ENCODE measurements at regions not wholly inside any gene's neighbourhood (a gene's known extent, or its start where the extent isn't known, plus 50 kb on each side); places are given as distances from the start of the nearest gene placed in this dataset.

DNA sequence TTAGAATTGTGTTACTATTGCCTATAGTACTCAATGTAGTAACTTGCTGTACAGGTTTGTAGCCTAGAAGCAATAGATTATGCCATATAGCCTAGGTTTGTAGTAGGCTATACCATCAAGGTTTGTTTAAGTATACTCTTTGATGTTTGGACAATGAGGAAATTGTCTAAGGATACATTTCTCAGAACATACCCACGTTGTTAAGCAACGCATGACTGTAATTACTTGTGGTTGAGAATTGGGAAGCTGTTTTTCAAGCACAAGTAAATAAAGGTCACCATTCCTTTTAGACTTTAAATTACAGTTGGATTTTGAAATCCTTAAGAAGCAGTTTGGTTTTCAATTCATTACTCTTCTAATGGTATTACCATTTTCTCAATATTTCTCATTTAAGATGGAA is 89.8 kb upstream of the KCNH7 start:
- TF ChIP-seq, protein P1, sequence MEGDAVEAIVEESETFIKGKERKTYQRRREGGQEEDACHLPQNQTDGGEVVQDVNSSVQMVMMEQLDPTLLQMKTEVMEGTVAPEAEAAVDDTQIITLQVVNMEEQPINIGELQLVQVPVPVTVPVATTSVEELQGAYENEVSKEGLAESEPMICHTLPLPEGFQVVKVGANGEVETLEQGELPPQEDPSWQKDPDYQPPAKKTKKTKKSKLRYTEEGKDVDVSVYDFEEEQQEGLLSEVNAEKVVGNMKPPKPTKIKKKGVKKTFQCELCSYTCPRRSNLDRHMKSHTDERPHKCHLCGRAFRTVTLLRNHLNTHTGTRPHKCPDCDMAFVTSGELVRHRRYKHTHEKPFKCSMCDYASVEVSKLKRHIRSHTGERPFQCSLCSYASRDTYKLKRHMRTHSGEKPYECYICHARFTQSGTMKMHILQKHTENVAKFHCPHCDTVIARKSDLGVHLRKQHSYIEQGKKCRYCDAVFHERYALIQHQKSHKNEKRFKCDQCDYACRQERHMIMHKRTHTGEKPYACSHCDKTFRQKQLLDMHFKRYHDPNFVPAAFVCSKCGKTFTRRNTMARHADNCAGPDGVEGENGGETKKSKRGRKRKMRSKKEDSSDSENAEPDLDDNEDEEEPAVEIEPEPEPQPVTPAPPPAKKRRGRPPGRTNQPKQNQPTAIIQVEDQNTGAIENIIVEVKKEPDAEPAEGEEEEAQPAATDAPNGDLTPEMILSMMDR (IDR thresholded peaks at IDR 0.05; ENCODE audit: control insufficient read depth, insufficient read depth, low read depth, low read length, missing control alignments) = no peak
- no peak overlapping the region for H3K4me3 ChIP-seq (ENCODE audit: control insufficient read depth, low read depth, low read length)
- no peak for DNase-seq (ENCODE audit: low read depth)

- TF ChIP-seq, protein P1 (IDR thresholded peaks at IDR 0.05; ENCODE audit: control insufficient read depth, insufficient read depth, low read depth, low read length, missing control alignments) = no peak
- no peak overlapping the region for H3K4me3 ChIP-seq (ENCODE audit: control insufficient read depth, low read depth, low read length)
- no peak for DNase-seq (ENCODE audit: low read depth)
These were observed 88.3 kb upstream of the KCNH7 start for GRCh38 chr2:162926907-162927306.

DNA sequence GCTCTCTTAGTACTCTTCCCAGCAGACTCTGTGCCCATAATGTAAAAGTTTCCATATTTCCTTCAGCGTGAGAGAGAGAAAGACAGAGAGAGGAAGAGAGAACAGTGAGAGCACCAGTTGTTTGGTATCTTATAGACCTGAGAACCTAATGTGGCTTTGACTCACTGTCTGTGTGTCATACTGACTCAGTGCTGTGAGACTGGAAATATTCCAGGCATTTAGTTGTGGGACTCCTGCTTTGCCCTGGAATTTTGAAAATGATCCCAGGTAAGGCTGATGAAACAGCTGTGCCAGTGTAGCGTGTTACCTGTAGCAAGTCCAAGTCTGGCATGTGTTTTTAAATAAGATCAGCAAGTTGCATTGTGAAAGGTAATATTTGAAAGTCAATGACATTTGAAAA is 87.9 kb upstream of the KCNH7 start:
- TF ChIP-seq, protein P1 (IDR thresholded peaks at IDR 0.05; ENCODE audit: control insufficient read depth, insufficient read depth, low read depth, low read length, missing control alignments) = no peak
- no peak for DNase-seq (ENCODE audit: low read depth)

DNA sequence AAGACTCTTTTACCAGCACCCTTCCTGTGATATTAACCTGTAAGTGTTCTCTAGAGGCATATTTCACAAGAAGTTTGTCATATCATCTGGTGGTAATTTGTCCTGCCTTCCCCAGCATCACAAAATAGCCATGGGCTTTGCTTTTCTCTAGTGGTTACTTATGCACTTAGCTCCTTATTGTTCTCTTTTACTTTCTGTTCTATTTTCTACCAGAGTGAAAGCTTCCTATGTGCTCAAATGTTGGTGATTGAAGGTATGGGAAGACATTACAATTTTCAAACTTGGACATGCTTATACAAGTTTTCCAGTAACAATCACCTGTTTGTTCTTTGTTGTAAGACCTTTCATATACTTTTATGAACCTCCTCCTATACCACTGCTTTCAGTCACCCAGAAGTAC is 87.0 kb upstream of the KCNH7 start:
- TF ChIP-seq, protein P1 (IDR thresholded peaks at IDR 0.05; ENCODE audit: control insufficient read depth, insufficient read depth, low read depth, low read length, missing control alignments) = no peak
- no peak for DNase-seq (ENCODE audit: low read depth)

More for the DNA sequence above, 87.9 kb upstream of the KCNH7 start:
- no peak overlapping the region for H3K4me3 ChIP-seq (ENCODE audit: control insufficient read depth, low read depth, low read length)

DNA sequence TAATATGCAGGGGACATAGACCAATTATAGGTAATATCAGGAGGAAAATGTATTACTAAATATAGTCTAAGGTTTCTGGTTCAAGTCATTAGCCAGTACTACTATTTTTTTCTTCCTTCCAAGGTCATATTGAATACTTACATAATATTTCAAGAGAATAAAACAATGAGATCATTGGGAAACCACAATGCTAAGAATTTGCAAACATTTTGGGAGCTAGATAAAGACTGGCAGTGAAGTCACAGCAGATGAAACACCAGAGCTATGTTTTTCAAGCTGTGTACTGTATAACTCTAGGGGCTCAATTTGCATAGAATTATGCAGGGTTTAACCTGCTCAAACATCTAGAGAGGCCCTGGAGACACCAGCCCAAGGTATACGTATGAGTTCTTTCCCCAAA is 80.5 kb upstream of the KCNH7 start:
- DNase-seq (ENCODE audit: low read depth) = no peak
- H3K4me3 ChIP-seq (ENCODE audit: control insufficient read depth, low read depth, low read length) = no peak overlapping the region
- TF ChIP-seq, protein P1 (IDR thresholded peaks at IDR 0.05; ENCODE audit: control insufficient read depth, insufficient read depth, low read depth, low read length, missing control alignments) = no peak

More for the DNA sequence above, 87.0 kb upstream of the KCNH7 start:
- H3K4me3 ChIP-seq (ENCODE audit: control insufficient read depth, low read depth, low read length) = no peak overlapping the region

DNA sequence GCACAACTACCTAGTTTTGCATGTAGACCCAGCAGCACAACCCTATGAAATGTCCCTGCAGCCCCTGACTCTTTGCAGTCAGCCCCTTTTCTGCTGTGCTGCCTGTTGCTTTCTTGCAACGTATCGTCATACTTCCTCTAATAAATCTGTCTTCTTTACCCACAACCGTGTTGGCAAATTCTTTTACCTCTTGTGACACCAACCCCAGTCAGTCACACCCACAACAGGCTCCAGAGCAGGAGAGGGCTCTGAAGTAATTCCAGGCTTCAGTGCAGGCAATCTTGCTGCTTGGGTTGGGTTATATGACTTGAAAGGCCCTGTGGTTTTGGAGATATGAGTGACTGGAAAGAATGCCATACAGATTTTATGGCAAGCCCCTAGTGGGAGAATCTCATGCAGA is 79.1 kb upstream of the KCNH7 start:
- H3K4me3 ChIP-seq (ENCODE audit: control insufficient read depth, low read depth, low read length) = no peak overlapping the region
- TF ChIP-seq, protein P1 (IDR thresholded peaks at IDR 0.05; ENCODE audit: control insufficient read depth, insufficient read depth, low read depth, low read length, missing control alignments) = no peak
- no peak for DNase-seq (ENCODE audit: low read depth)

DNA sequence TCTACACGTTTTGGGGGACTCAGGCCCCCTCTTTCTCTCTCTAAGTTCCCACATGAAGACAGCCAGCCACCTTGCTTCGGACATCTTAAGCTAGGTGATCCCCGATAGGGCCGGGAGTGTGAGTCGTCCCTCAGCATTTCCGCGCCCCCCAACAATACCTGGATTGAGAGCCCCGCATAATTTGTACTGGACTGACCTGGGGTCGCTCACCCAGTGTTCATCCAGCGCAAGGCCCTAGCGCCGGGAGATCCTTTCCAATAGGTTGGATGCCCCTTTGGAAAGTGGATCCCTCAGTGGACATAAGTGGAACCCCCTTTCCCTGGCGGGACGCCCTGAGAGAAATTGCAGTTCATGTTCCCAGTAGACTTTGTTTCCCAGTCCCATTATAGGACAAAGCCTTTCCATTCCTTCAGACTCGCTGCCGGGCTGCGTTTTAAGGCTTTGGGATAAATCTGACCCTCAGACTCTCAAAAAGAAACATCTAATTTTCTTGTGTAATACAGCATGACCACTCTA is 77.8 kb upstream of the KCNH7 start:
- TF ChIP-seq, protein P1 (IDR thresholded peaks at IDR 0.05; ENCODE audit: control insufficient read depth, insufficient read depth, low read depth, low read length, missing control alignments) = no peak
- H3K4me3 ChIP-seq (ENCODE audit: control insufficient read depth, low read depth, low read length) = no peak overlapping the region

More for the DNA sequence above, 77.8 kb upstream of the KCNH7 start:
- DNase-seq (ENCODE audit: low read depth) = no peak

Data from AG09309 (cell line).